ENCODE measurements at regions not wholly inside any gene's neighbourhood (a gene's known extent, or its start where the extent isn't known, plus 50 kb on each side); places are given as distances from the start of the nearest gene placed in this dataset.

DNA sequence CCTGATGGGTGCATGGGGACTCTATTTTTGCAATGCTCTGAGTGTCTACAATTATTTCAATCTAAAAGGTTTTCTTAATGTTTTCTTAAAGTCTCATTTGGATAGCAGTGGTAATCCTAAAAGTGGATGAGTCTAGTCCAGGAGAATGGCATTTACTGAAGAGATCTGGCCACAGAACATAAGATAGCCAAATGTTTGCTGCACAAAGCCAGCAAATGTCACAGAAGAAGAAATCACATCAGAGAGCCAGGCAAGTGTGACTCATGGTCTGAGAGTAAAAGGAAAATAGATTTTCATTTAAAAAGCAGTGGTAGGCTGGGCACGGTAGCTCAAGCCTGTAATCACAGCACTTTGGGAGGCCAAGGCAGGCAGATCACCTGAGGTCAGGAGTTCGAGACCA lies 352.7 kb upstream of the GRAMD2B start:
- H3K36me3 ChIP-seq (ENCODE audit: low read depth, low read length), result no peaks in the 10 kb centered on the region
- H2AFZ ChIP-seq (ENCODE audit: low read length), result no peak overlapping the region
- CTCF ChIA-PET, result no interaction called here
- H3K79me2 ChIP-seq (ENCODE audit: low read length), result no peaks in the 10 kb centered on the region
- no peaks in the 10 kb centered on the region for H3K27me3 ChIP-seq (ENCODE audit: low read length)
- DNase-seq (no peak), ATAC-seq (no peak)
- H3K9ac ChIP-seq (ENCODE audit: low read length), result no peak overlapping the region
- no TSS peak for BruUV-seq (replicated peaks)
- no peak overlapping the region for H3K4me2 ChIP-seq (ENCODE audit: low read length)
- TF ChIP-seq, protein P1, sequence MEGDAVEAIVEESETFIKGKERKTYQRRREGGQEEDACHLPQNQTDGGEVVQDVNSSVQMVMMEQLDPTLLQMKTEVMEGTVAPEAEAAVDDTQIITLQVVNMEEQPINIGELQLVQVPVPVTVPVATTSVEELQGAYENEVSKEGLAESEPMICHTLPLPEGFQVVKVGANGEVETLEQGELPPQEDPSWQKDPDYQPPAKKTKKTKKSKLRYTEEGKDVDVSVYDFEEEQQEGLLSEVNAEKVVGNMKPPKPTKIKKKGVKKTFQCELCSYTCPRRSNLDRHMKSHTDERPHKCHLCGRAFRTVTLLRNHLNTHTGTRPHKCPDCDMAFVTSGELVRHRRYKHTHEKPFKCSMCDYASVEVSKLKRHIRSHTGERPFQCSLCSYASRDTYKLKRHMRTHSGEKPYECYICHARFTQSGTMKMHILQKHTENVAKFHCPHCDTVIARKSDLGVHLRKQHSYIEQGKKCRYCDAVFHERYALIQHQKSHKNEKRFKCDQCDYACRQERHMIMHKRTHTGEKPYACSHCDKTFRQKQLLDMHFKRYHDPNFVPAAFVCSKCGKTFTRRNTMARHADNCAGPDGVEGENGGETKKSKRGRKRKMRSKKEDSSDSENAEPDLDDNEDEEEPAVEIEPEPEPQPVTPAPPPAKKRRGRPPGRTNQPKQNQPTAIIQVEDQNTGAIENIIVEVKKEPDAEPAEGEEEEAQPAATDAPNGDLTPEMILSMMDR (conservative IDR thresholded peaks at IDR 0.05; ENCODE audit: low read depth, low read length), result no peak
- TF ChIP-seq EZH2phosphoT487 (IDR thresholded peaks at IDR 0.05; ENCODE audit: borderline replicate concordance, low read length), result no peak
- TF ChIP-seq EZH2 (IDR thresholded peaks at IDR 0.05; ENCODE audit: low read length, unreplicated experiment), result no peak
- H3K9me3 ChIP-seq (ENCODE audit: low read length), result no peaks in the 10 kb centered on the region
- H3K4me1 ChIP-seq (ENCODE audit: insufficient read depth, low read length), result no peaks in the 10 kb centered on the region
- intact Hi-C loops (cut with micrococcal nuclease), result no loop called here
- H3K9me2 ChIP-seq (replicated peaks; ENCODE audit: low read length), result no peaks in the 10 kb centered on the region
- no peak overlapping the region for H3K4me3 ChIP-seq (ENCODE audit: low read length)
- POLR2A ChIA-PET (ENCODE audit: unreplicated experiment), result no interaction called here
- no peaks in the 10 kb centered on the region for H3F3A ChIP-seq (ENCODE audit: low read length, unreplicated experiment)
- no peaks in the 10 kb centered on the region for H4K20me1 ChIP-seq (ENCODE audit: low read length)
- H3K27ac ChIP-seq (ENCODE audit: low read length), result no peak overlapping the region

DNA sequence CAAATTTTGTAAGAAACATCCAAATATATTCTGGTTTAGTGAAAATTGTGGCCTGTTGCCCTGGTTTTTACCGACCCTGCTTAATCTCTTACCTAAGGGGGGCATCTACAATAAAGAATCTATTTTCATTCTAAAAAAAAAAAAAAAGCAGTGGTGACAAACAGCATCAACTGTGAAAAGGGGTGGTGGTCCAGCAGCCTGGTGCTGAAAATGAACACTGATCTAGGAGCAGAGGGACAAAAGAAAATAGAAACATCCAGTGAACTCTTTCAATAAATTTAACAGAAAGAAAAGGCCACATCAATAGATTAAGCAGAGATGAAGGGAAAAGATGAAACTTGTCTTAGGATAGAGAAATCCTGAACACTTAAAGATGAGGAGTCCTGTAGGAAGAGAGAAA lies 348.7 kb upstream of the GRAMD2B start:
- TF ChIP-seq EZH2 (IDR thresholded peaks at IDR 0.05; ENCODE audit: low read length, unreplicated experiment), result no peak
- Histone ChIP-seq H3K4me3 (ENCODE audit: low read length) (no peak overlapping the region), H3K9me2 (replicated peaks; ENCODE audit: low read length) (no peaks in the 10 kb centered on the region), H3K9ac (ENCODE audit: low read length) (no peak overlapping the region), H2AFZ (ENCODE audit: low read length) (no peak overlapping the region), H3F3A (ENCODE audit: low read length, unreplicated experiment) (no peaks in the 10 kb centered on the region), H3K4me2 (ENCODE audit: low read length) (no peak overlapping the region), H4K20me1 (ENCODE audit: low read length) (no peaks in the 10 kb centered on the region), H3K27me3 (ENCODE audit: low read length) (no peaks in the 10 kb centered on the region), H3K4me1 (ENCODE audit: insufficient read depth, low read length) (no peaks in the 10 kb centered on the region), H3K36me3 (ENCODE audit: low read depth, low read length) (no peaks in the 10 kb centered on the region), H3K79me2 (ENCODE audit: low read length) (no peaks in the 10 kb centered on the region), H3K9me3 (ENCODE audit: low read length) (no peaks in the 10 kb centered on the region), H3K27ac (ENCODE audit: low read length) (no peak overlapping the region)
- DNase-seq, result no peak
- no TSS peak for BruUV-seq (replicated peaks)
- intact Hi-C loops (cut with micrococcal nuclease), result no loop called here
- ATAC-seq, result no peak
- POLR2A ChIA-PET (ENCODE audit: unreplicated experiment), result no interaction called here
- CTCF ChIA-PET, result no interaction called here

DNA sequence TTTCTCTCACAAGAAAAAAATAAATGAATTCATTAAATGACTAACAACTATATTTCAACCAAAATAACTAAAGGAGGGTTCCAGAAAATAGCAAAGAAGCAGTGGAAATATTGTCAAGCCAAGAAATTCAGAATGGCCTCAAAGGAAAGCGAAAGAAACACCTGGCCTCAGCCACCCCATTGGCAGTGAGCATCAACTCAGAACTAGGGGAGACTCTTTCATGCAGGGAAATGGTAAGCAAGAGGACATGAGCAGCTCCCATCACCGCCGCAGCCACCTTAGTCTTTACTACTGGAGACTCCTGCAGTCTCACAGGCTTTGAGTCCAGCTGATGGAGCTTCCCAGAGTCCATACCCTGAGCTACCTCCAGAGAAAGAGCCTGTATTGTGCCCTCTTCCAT lies 343.9 kb upstream of the GRAMD2B start:
- DNase-seq, result no peak
- Histone ChIP-seq H3F3A (ENCODE audit: low read length, unreplicated experiment) (no peaks in the 10 kb centered on the region), H3K27ac (ENCODE audit: low read length) (no peak overlapping the region), H3K9ac (ENCODE audit: low read length) (no peak overlapping the region), H3K27me3 (ENCODE audit: low read length) (no peaks in the 10 kb centered on the region), H3K4me3 (ENCODE audit: low read length) (no peak overlapping the region), H3K9me3 (ENCODE audit: low read length) (no peaks in the 10 kb centered on the region), H3K4me2 (ENCODE audit: low read length) (no peak overlapping the region), H2AFZ (ENCODE audit: low read length) (no peak overlapping the region), H3K4me1 (ENCODE audit: insufficient read depth, low read length) (no peaks in the 10 kb centered on the region), H3K79me2 (ENCODE audit: low read length) (no peaks in the 10 kb centered on the region), H3K9me2 (replicated peaks; ENCODE audit: low read length) (no peaks in the 10 kb centered on the region), H4K20me1 (ENCODE audit: low read length) (no peaks in the 10 kb centered on the region), H3K36me3 (ENCODE audit: low read depth, low read length) (no peaks in the 10 kb centered on the region)
- no peak for TF ChIP-seq EZH2 (IDR thresholded peaks at IDR 0.05; ENCODE audit: low read length, unreplicated experiment)
- CTCF ChIA-PET, result no interaction called here
- BruUV-seq (replicated peaks), result no TSS peak
- ATAC-seq, result no peak
- intact Hi-C loops (cut with micrococcal nuclease), result no loop called here
- POLR2A ChIA-PET (ENCODE audit: unreplicated experiment), result no interaction called here

DNA sequence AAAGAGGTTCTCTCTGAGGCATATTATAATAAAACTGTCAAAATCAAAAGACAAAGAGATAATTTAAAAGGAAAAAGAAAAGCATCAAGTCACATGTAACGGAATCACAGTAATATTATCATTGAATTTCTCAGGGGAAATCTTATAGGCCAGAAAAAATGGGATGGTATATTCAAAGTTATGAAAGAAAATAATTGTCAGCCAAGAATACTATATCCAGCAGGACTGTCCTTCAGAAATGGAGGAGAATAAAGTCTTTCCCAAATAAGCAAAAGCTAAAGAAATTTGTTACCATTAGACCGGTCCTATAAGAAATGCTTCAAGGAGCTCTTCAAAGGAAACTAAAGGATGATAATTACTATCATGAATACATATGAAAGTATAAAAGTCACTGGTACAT lies 342.0 kb upstream of the GRAMD2B start:
- Histone ChIP-seq H4K20me1 (ENCODE audit: low read length) (no peaks in the 10 kb centered on the region), H3K27ac (ENCODE audit: low read length) (no peak overlapping the region), H3F3A (ENCODE audit: low read length, unreplicated experiment) (no peaks in the 10 kb centered on the region), H3K4me2 (ENCODE audit: low read length) (no peak overlapping the region), H3K4me1 (ENCODE audit: insufficient read depth, low read length) (no peaks in the 10 kb centered on the region), H3K4me3 (ENCODE audit: low read length) (no peak overlapping the region), H3K9ac (ENCODE audit: low read length) (no peak overlapping the region), H3K27me3 (ENCODE audit: low read length) (no peaks in the 10 kb centered on the region), H3K9me2 (replicated peaks; ENCODE audit: low read length) (no peaks in the 10 kb centered on the region), H3K79me2 (ENCODE audit: low read length) (no peaks in the 10 kb centered on the region), H3K36me3 (ENCODE audit: low read depth, low read length) (no peaks in the 10 kb centered on the region), H2AFZ (ENCODE audit: low read length) (no peak overlapping the region), H3K9me3 (ENCODE audit: low read length) (no peaks in the 10 kb centered on the region)
- no TSS peak for BruUV-seq (replicated peaks)
- ATAC-seq, result no peak
- no peak for DNase-seq
- ChIA-PET CTCF (no interaction called here), POLR2A (ENCODE audit: unreplicated experiment) (no interaction called here)
- TF ChIP-seq EZH2 (IDR thresholded peaks at IDR 0.05; ENCODE audit: low read length, unreplicated experiment) (no peak), EZH2phosphoT487 (IDR thresholded peaks at IDR 0.05; ENCODE audit: borderline replicate concordance, low read length) (no peak)
- TF ChIP-seq, protein P1 (conservative IDR thresholded peaks at IDR 0.05; ENCODE audit: low read depth, low read length), result no peak
- intact Hi-C loops (cut with micrococcal nuclease), result no loop called here
